HepG2 (cell line): ENCODE measurements at regions not wholly inside any gene's neighbourhood (a gene's known extent, or its start where the extent isn't known, plus 50 kb on each side); places are given as distances from the start of the nearest gene placed in this dataset.

Experiments used
- ATAC-seq: fragments of 200-7000 bp; cut with Tn5 transposase; 3 replicates; pipeline ENCODE4 v1.9.1; 2020; ENCODE audit warnings: mild to moderate bottlenecking, moderate library complexity
- BruUV-seq: library from RNA; stranded (reverse); fragments of 400-500 nt; replicated peaks from 2 replicates; lab custom pipeline; 2021; lab: Mats Ljungman, UMichigan
- CTCF ChIA-PET: fragments of 300-600 bp; formaldehyde crosslinking; extraction: SDS; loops from one replicate; lab custom pipeline; 2021; ENCODE audit warnings: low total read pairs, inconsistent platforms, low intra/inter-chr PET ratio; lab: Yijun Ruan, JAX
- POLR2A ChIA-PET: fragments of 350-600 bp; sonication (Branson Sonifier 250); formaldehyde crosslinking; loops from one replicate; lab custom pipeline; 2020; ENCODE audit warnings: antibody characterized with exemption, inconsistent platforms; lab: Yijun Ruan, JAX
- DNase-seq: peaks from one replicate; pipeline ENCODE4 v3.0.0-alpha.2; 2015; ENCODE audit warnings: low spot score
- FAIRE-seq: peaks from 3 replicates; lab custom pipeline; 2011; peaks lifted over from hg19 to GRCh38; lab: Jason Lieb, UNC
- H2AFZ ChIP-seq: one replicate; pipeline ENCODE4 v1.6.1; 2011; ENCODE audit warnings: low read length, inconsistent platforms
- H3K27ac ChIP-seq: fragments of 300-600 bp; 3 replicates; pipeline ENCODE4 v1.8.0; 2011; ENCODE audit warnings: mixed run types, mild to moderate bottlenecking, mixed read lengths, low read length, inconsistent platforms; ENCODE audit not compliant: insufficient read depth; ENCODE audit errors: extremely low read length
- H3K27me3 ChIP-seq, 2 experiments: fragments of 200-600 bp in 1 of 2; 2 replicates in 1 of 2; 3 replicates in 1 of 2; pipeline versions ENCODE4 v1.6.0 to v1.8.0; 2011; ENCODE audit warnings: low read length in 2 of 2, mild to moderate bottlenecking in 2 of 2, moderate library complexity in 2 of 2, inconsistent platforms in 1 of 2; ENCODE audit not compliant: insufficient read depth in 2 of 2, control insufficient read depth in 1 of 2
- H3K36me3 ChIP-seq, 2 experiments: fragments of 200-600 bp in 1 of 2; replicated peaks in 1 of 2; 2 replicates in 1 of 2; 3 replicates in 1 of 2; pipeline versions ENCODE4 v1.5.1 to v1.8.0; 2011; ENCODE audit warnings: low read length in 2 of 2, inconsistent platforms in 1 of 2; ENCODE audit not compliant: insufficient read depth in 2 of 2, control insufficient read depth in 1 of 2
- H3K4me1 ChIP-seq: 2 replicates; pipeline ENCODE4 v1.5.1; 2012; ENCODE audit warnings: low read length, inconsistent platforms; ENCODE audit not compliant: insufficient read depth
- H3K4me2 ChIP-seq: 2 replicates; pipeline ENCODE4 v1.6.0; 2011; ENCODE audit warnings: low read depth, low read length, inconsistent platforms
- H3K4me3 ChIP-seq, 3 experiments: fragments of 200-600 bp in 1 of 3; sonication (generic), shearing (Covaris generic) in 1 of 3; replicated peaks in 1 of 3; 2 replicates each; pipeline ENCODE4 v1.5.1; 2011 to 2016; ENCODE audit warnings: low read length in 3 of 3, inconsistent platforms in 2 of 3, low read depth in 2 of 3, mild to moderate bottlenecking in 2 of 3, control low read depth in 1 of 3, mixed read lengths in 1 of 3; ENCODE audit not compliant: insufficient read depth in 1 of 3
- H3K79me2 ChIP-seq: one replicate; pipeline ENCODE4 v1.6.1; 2011; ENCODE audit warnings: low read length, inconsistent platforms; ENCODE audit not compliant: insufficient read depth
- H3K9ac ChIP-seq: 2 replicates; pipeline ENCODE4 v1.6.0; 2011; ENCODE audit warnings: mild to moderate bottlenecking, low read depth, low read length, inconsistent platforms; ENCODE audit not compliant: insufficient read depth
- H3K9me3 ChIP-seq: 2 replicates; pipeline ENCODE4 v1.5.1; 2012; ENCODE audit warnings: mild to moderate bottlenecking, low read length
- H4K20me1 ChIP-seq: 2 replicates; pipeline ENCODE4 v1.6.0; 2011; ENCODE audit warnings: inconsistent platforms, mild to moderate bottlenecking, low read length, moderate library complexity; ENCODE audit not compliant: insufficient read depth
- POLR2AphosphoS5 ChIP-seq: IDR thresholded peaks from 2 replicates; pipeline ENCODE4 v1.6.1; 2012; ENCODE audit warnings: low read depth, low read length
- RBFOX2 ChIP-seq: fragments of 200-400 bp; formaldehyde crosslinking; IDR thresholded peaks from 2 replicates; pipeline ENCODE4 v1.6.1; 2017; ENCODE audit warnings: low read depth, mild to moderate bottlenecking, low read length
- SOX5 ChIP-seq: IDR thresholded peaks from 2 replicates; pipeline ENCODE4 v1.6.1; 2016; ENCODE audit warnings: borderline replicate concordance
- SOX6 ChIP-seq, 2 experiments: fragments of 450-650 bp in 1 of 2; sonication (generic) in 1 of 2; formaldehyde crosslinking in 1 of 2; IDR thresholded peaks; 2 replicates each; pipeline versions ENCODE4 v1.4.0 to v1.6.1; 2017 to 2020; ENCODE audit warnings: antibody characterized with exemption in 1 of 2, mild to moderate bottlenecking in 1 of 2, missing genetic modification reagents in 1 of 2
- SYNCRIP ChIP-seq: fragments of 200-400 bp; formaldehyde crosslinking; IDR thresholded peaks from 2 replicates; pipeline ENCODE4 v1.6.1; 2018; ENCODE audit warnings: mild to moderate bottlenecking, low read depth, low read length; ENCODE audit not compliant: insufficient read depth
- XRCC5 ChIP-seq: fragments of 200-400 bp; formaldehyde crosslinking; optimal IDR thresholded peaks from 2 replicates; pipeline ENCODE3; 2017; ENCODE audit warnings: mild to moderate bottlenecking, low read length
- ZBTB7A ChIP-seq: sonication (generic); formaldehyde crosslinking; IDR thresholded peaks from 2 replicates; pipeline ENCODE4 v1.8.0; 2022; ENCODE audit warnings: mild to moderate bottlenecking, missing genetic modification reagents
- ZNF101 ChIP-seq: sonication (generic); formaldehyde crosslinking; IDR thresholded peaks from 2 replicates; pipeline ENCODE4 v1.4.0; 2020; ENCODE audit warnings: mild to moderate bottlenecking, low read depth, missing genetic modification reagents, borderline replicate concordance
- ZNF660 ChIP-seq: sonication (generic); formaldehyde crosslinking; IDR thresholded peaks from 2 replicates; pipeline ENCODE4 v1.5.1; 2020; ENCODE audit warnings: mild to moderate bottlenecking, low read depth, missing genetic modification reagents, borderline replicate concordance
- WGBS: methylation state at CpG from one replicate; pipeline ENCODE4 v1.1.6; 2017; ENCODE audit warnings: low lambda C conversion rate; 5-methylcytosine and 5-hydroxymethylcytosine counted together
- in situ Hi-C: cut with HindIII; loops from 2 replicates; pipeline ENCODE4 v1.10.0; 2017; ENCODE audit warnings: low pct_unique_long_range_greater_than_20kb; ENCODE audit not compliant: extremely low pct_ligation_motif_present
- intact Hi-C: fragments of 100-400 bp; cut with micrococcal nuclease; formaldehyde crosslinking; loops from one replicate; pipeline ENCODE4 v1.10.0; 2022; ENCODE audit not compliant: unreplicated experiment
- TF ChIP-seq, protein P1 (sequence below): sonication (generic); formaldehyde crosslinking; IDR thresholded peaks from one replicate; pipeline ENCODE4 v1.5.1; 2020; ENCODE audit warnings: mild to moderate bottlenecking, missing genetic modification reagents; ENCODE audit errors: not compliant biosample characterization
- TF ChIP-seq, protein P2 (sequence below): sonication (generic); formaldehyde crosslinking; IDR thresholded peaks from 2 replicates; pipeline ENCODE4 v1.8.1; 2022; ENCODE audit warnings: low read depth, mild to moderate bottlenecking, missing genetic modification reagents
- TF ChIP-seq, protein P3 (sequence below): sonication (generic); formaldehyde crosslinking; IDR thresholded peaks from 2 replicates; pipeline ENCODE4 v1.5.0; 2020; ENCODE audit warnings: missing genetic modification reagents
- TF ChIP-seq, protein P4 (sequence below): sonication (generic); formaldehyde crosslinking; IDR thresholded peaks from 2 replicates; pipeline ENCODE4 v1.8.1; 2023; ENCODE audit warnings: mild to moderate bottlenecking, missing genetic modification reagents

DNA sequence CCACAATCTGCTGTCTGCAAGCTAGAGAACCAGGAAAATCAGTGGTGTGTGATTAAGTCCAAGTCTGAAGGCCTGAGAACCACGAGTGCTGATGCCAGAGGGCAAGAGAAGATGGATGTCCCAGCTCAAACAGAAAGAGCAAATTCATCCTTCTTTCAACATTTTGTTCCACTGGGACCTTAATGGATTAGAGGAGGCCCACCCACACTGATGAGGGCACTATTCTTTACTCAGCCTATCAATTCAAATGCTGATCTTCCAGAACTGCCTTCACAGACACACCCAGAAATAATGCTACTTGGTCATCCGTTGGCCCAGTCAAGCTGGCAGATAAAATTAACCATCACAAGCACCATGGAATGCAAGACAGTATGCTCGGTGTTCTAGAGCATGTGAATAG lies 226.6 kb upstream of the SASH1 start:
- H3K4me2 ChIP-seq = no peak overlapping the region
- H3K4me1 ChIP-seq = no peaks in the 10 kb centered on the region
- no peaks in the 10 kb centered on the region for H3K27me3 ChIP-seq
- H3K9me3 ChIP-seq = no peaks in the 10 kb centered on the region
- no peak overlapping the region for H2AFZ ChIP-seq
- no peaks in the 10 kb centered on the region for H4K20me1 ChIP-seq
- no peak for DNase-seq
- no peak overlapping the region for H3K4me3 ChIP-seq
- ChIA-PET POLR2A (no interaction called here), CTCF (no interaction called here)
- H3K79me2 ChIP-seq = no peaks in the 10 kb centered on the region
- no peak for ATAC-seq
- H3K36me3 ChIP-seq = no peaks in the 10 kb centered on the region
- in situ Hi-C loops = no loop called here
- H3K9ac ChIP-seq = no peak overlapping the region
- 42% methylated on average over 3 of the region's 3 CpGs for WGBS
- intact Hi-C loops = no loop called here
- no peak overlapping the region for H3K27ac ChIP-seq
- no TSS peak for BruUV-seq
- FAIRE-seq = no peak
- TF ChIP-seq SOX6 (IDR thresholded peaks at IDR 0.05) (no peak), SOX6 (CRISPR knock-in tag; IDR thresholded peaks at IDR 0.05) (no peak), ZNF660 (CRISPR knock-in tag) (no peak), XRCC5 (no peak), SOX5 (no peak), POLR2AphosphoS5 (no peak), RBFOX2 (no peak), ZNF101 (CRISPR knock-in tag) (no peak), SYNCRIP (no peak), ZBTB7A (CRISPR knock-in tag) (no peak)
- TF ChIP-seq, protein P1, sequence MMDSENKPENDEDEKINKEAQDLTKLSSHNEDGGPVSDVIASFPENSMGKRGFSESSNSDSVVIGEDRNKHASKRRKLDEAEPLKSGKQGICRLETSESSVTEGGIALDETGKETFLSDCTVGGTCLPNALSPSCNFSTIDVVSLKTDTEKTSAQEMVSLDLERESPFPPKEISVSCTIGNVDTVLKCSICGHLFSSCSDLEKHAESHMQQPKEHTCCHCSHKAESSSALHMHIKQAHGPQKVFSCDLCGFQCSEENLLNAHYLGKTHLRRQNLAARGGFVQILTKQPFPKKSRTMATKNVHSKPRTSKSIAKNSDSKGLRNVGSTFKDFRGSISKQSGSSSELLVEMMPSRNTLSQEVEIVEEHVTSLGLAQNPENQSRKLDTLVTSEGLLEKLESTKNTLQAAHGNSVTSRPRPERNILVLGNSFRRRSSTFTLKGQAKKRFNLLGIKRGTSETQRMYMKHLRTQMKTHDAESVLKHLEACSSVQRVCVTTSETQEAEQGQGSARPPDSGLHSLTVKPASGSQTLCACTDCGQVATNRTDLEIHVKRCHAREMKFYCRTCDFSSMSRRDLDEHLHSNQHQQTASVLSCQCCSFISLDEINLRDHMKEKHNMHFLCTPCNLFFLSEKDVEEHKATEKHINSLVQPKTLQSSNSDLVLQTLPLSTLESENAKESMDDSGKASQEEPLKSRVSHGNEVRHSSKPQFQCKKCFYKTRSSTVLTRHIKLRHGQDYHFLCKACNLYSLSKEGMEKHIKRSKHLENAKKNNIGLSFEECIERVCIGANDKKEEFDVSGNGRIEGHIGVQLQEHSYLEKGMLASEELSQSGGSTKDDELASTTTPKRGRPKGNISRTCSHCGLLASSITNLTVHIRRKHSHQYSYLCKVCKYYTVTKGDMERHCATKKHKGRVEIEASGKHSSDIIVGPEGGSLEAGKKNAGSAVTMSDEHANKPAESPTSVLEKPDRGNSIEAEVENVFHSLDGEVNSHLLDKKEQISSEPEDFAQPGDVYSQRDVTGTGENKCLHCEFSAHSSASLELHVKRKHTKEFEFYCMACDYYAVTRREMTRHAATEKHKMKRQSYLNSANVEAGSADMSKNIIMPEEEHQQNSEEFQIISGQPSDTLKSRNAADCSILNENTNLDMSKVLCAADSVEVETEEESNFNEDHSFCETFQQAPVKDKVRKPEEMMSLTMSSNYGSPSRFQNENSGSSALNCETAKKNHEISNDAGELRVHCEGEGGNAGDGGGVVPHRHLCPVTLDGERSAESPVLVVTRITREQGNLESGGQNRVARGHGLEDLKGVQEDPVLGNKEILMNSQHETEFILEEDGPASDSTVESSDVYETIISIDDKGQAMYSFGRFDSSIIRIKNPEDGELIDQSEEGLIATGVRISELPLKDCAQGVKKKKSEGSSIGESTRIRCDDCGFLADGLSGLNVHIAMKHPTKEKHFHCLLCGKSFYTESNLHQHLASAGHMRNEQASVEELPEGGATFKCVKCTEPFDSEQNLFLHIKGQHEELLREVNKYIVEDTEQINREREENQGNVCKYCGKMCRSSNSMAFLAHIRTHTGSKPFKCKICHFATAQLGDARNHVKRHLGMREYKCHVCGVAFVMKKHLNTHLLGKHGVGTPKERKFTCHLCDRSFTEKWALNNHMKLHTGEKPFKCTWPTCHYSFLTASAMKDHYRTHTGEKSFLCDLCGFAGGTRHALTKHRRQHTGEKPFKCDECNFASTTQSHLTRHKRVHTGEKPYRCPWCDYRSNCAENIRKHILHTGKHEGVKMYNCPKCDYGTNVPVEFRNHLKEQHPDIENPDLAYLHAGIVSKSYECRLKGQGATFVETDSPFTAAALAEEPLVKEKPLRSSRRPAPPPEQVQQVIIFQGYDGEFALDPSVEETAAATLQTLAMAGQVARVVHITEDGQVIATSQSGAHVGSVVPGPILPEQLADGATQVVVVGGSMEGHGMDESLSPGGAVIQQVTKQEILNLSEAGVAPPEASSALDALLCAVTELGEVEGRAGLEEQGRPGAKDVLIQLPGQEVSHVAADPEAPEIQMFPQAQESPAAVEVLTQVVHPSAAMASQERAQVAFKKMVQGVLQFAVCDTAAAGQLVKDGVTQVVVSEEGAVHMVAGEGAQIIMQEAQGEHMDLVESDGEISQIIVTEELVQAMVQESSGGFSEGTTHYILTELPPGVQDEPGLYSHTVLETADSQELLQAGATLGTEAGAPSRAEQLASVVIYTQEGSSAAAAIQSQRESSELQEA = no peak
- TF ChIP-seq, protein P2, sequence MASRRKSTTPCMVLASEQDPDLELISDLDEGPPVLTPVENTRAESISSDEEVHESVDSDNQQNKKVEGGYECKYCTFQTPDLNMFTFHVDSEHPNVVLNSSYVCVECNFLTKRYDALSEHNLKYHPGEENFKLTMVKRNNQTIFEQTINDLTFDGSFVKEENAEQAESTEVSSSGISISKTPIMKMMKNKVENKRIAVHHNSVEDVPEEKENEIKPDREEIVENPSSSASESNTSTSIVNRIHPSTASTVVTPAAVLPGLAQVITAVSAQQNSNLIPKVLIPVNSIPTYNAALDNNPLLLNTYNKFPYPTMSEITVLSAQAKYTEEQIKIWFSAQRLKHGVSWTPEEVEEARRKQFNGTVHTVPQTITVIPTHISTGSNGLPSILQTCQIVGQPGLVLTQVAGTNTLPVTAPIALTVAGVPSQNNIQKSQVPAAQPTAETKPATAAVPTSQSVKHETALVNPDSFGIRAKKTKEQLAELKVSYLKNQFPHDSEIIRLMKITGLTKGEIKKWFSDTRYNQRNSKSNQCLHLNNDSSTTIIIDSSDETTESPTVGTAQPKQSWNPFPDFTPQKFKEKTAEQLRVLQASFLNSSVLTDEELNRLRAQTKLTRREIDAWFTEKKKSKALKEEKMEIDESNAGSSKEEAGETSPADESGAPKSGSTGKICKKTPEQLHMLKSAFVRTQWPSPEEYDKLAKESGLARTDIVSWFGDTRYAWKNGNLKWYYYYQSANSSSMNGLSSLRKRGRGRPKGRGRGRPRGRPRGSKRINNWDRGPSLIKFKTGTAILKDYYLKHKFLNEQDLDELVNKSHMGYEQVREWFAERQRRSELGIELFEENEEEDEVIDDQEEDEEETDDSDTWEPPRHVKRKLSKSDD (CRISPR knock-in tag) = no peak
- TF ChIP-seq, protein P3, sequence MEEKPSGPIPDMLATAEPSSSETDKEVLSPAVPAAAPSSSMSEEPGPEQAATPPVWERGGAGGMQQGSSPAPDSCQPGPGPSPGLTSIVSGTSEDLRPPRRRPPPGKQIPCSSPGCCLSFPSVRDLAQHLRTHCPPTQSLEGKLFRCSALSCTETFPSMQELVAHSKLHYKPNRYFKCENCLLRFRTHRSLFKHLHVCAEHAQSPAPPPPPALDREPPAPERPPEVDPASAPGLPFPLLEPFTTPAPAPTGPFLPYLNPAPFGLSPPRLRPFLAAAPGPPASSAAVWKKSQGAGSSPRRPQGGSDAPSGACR (CRISPR knock-in tag) = no peak
- TF ChIP-seq, protein P4, sequence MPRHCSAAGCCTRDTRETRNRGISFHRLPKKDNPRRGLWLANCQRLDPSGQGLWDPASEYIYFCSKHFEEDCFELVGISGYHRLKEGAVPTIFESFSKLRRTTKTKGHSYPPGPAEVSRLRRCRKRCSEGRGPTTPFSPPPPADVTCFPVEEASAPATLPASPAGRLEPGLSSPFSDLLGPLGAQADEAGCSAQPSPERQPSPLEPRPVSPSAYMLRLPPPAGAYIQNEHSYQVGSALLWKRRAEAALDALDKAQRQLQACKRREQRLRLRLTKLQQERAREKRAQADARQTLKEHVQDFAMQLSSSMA (CRISPR knock-in tag) = no peak
